HG02759 (cell line): ENCODE measurements at regions not wholly inside any gene's neighbourhood (a gene's known extent, or its start where the extent isn't known, plus 50 kb on each side); places are given as distances from the start of the nearest gene placed in this dataset.

Experiments used
- ATAC-seq: cut with Tn5 transposase; IDR thresholded peaks from one replicate; pipeline ENCODE4 v1.9.1; 2021; ENCODE audit warnings: mild to moderate bottlenecking, moderate library complexity; ENCODE audit not compliant: unreplicated experiment

DNA sequence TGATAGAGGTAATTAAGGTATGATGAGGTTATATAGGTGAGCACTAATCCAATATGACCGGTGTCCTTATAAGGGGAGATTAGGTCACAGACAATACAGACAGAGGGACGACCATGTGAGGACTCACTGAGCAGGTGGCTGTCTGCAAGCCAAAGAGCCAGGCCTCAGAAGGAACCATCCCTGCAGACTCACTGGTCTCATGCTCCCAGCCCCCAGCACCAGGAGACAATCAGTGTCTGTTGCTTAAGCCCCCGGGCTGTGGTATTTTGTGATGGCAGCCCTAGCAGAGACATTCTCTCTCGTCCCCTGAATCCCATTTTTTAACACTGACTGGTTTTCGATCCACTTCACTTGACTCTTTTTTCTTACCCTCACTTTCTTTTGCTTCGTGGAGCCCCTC lies 51.9 kb upstream of the PABPC3 start:
- ATAC-seq, result no peak
